Stimulated activated CD4-positive, alpha-beta T cell treated with anti-CD3 and anti-CD28 coated beads, Interleukin-4, amount 100 ng/mL, for 24 hours (primary cell): ENCODE measurements at regions not wholly inside any gene's neighbourhood (a gene's known extent, or its start where the extent isn't known, plus 50 kb on each side); places are given as distances from the start of the nearest gene placed in this dataset.

Source experiments
- DNase-seq: peaks from one replicate; pipeline ENCODE4 v3.0.0-alpha.2; 2020

DNA sequence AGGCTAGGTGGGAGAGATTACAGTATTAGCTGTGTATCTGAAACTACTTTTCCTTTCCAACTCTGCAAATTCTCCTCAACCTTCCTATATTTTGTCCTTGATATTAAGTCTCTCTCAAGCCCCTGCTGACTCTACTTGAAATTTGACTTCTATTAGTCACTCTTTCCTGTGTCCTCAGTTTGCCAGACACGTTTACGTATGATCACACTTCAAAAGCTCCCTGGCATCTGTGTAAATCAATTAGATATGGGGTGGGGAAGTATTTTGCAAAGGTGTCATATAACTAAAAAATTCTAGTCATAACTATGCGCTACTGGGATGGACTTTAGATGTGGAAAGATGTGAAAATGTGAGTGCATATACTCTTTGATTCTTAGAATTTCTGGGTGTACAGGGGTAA, 67.4 kb upstream of the ARHGAP24 start:
- no peak for DNase-seq

DNA sequence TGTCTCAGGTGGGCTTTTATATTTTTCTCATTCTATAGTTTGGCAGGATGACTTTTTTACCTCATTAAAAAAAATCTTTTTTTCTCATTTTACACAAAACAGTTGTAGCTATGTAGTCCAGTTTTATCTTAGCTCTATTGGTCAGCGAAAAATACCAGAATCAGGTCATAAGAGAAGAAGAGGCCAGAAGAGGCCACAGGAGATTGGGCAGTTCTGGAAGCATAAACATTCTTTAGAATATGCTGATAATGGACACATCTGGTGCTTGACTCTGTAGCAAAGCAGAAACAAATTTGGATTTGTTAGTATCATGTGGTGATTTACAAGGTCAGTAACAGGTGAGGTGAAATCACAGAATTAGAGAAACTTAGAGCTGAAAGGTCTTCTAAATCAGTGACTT, 66.6 kb upstream of the ARHGAP24 start:
- no peak for DNase-seq

DNA sequence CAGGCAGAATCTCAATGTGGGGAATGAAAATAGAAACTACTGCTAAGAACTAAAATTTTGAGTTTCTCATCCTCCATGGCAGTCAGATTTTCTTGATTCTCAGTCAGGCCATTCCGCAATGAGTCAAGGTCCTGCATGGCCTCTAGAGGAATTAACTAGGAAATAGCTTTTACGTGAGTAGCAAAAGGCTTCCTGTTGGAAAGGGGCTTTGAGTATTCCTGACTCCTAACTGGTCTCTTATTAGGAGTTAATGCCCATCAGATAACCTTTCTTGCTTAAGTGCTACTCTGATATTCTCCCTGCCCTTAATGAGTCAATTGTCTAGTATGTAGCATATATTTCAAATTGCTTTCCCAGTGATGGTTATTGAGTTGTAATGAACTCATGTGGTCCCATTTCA, 65.7 kb upstream of the ARHGAP24 start:
- DNase-seq: no peak

DNA sequence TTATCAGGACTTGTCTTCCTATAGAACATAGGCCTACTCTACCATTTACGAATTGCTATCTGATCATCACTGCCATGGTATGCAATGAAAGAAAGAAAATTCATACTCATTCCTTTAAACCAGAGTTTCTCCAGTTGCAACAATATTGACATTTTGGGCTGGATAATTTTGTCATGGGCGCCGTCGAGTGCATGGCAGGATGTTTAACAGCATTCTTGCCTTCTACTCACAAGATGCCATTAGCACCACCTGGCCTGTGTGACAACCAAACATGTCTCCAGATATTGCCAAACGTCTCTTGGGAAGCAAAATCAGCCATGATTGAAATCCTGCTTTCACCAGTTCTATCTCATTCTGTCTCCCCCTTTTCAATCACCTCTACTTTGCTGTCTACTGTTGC, 63.6 kb upstream of the ARHGAP24 start:
- no peak for DNase-seq

DNA sequence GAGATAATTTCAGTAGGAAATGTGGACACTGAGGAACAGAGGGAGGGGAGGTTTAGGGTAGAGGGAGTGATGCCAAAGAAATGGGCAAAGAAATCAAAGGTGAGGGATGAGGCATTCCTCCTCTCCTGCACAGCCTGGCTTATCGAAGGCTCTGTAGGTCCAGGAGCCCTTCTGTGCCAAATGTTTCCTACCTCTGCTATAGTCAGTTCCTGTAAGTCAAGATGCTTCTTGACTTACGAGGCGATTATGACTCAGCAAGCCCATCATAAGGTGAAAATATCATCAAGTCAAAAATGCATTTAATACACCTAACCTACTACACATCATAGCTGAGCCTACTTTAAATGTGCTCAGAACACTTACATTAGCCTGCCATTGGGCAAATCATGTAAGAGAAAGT, 60.0 kb upstream of the ARHGAP24 start:
- no peak for DNase-seq

DNA sequence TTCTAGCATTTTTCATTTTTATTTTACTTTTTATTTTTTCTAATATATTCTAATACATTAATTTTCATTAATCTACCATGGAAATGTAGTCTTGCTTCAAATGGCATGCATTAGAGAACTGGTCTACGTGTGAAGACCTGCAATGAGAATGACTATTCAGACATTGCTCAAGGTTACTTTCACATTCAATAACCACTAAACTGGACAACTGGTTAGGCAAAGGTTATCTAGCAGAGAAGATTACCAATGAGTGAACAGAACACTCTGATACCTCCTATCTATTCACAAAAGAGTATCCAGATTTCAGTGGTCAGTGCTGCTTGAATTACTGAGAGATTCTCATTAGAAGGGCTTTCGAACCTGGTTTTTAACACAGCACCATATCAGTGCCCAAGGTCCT, 58.9 kb upstream of the ARHGAP24 start:
- no peak for DNase-seq

DNA sequence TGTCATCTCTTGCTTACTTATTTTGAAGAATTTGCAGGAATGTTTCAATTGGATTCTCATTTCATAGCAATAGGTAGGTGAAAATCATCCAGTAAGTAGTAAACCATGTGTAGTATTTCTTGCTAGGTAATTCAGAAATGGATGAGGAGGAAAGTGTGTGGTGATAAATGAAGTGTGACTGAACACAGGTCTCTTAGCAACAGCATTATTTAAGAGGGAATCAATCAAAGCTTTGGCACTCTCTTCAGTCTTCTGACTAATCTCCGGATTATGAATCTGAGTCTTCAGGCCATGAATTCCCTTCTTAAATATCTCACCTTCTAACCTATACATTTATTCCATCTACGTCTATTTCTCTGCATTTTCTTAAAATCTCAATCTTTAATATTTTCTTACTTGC, 55.8 kb upstream of the ARHGAP24 start:
- DNase-seq: no peak

DNA sequence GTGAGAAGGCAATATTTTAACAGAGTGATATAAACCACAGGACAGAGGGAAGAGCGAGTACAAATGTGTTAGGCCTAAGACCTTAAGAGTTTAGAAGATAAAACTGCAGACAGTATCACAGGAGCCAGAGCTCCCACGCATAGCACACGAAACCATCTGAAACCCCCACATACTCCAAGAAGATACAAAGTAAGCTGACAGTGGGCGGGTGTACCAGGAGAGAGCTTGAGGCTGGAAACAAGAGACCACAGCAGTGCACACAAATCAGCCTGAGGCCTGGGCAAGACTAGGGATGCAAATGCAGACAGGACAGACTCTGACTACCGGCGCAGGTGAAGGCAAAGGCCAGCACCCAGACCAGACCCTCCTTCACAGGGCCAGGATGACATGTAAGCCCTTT, 54.1 kb upstream of the ARHGAP24 start:
- no peak for DNase-seq

DNA sequence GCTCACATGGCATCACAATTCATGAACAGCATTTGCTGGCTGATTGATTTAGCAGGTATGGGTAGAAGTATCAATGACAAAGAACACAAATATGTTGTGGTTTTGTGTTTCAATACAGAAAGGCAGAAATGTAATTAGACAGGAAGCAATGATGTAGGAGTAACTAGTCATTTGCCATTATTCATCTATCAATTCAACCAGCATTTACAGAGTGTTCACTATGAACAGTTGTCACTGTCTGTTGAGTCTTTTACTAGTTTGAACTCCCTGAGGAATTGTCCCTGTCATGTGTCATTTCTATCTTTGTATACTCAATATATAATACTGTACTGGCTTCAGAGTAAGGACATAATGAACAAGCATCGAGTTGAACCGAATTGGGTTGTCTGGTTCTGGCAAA, 51.5 kb upstream of the ARHGAP24 start:
- DNase-seq: no peak
